HepG2 (cell line): ENCODE measurements at regions not wholly inside any gene's neighbourhood (a gene's known extent, or its start where the extent isn't known, plus 50 kb on each side); places are given as distances from the start of the nearest gene placed in this dataset.

Experiments used
- ARHGAP35 ChIP-seq: sonication (generic); formaldehyde crosslinking; IDR thresholded peaks from 2 replicates; pipeline ENCODE4 v1.9.0; 2022; ENCODE audit warnings: mild to moderate bottlenecking, inconsistent platforms, moderate library complexity, missing genetic modification reagents, borderline replicate concordance
- ARNT2 ChIP-seq: sonication (generic); formaldehyde crosslinking; IDR thresholded peaks from 2 replicates; pipeline ENCODE4 v1.8.0; 2022; ENCODE audit warnings: mild to moderate bottlenecking, low read depth, missing genetic modification reagents, moderate library complexity
- FOXP1 ChIP-seq, 2 experiments: fragments of 450-650 bp in 1 of 2; IDR thresholded peaks; 2 replicates each; pipeline ENCODE4 v1.6.1; 2017 to 2018; ENCODE audit warnings: antibody characterized with exemption in 1 of 2
- HBP1 ChIP-seq: IDR thresholded peaks from 2 replicates; pipeline ENCODE4 v1.6.1; 2016; ENCODE audit warnings: low read depth, control low read depth
- KAT2B ChIP-seq: fragments of 150-350 bp; IDR thresholded peaks from 2 replicates; pipeline ENCODE4 v1.6.1; 2014; ENCODE audit warnings: low read depth, low read length, borderline replicate concordance
- KLF6 ChIP-seq: IDR thresholded peaks from 2 replicates; pipeline ENCODE4 v1.8.0; 2016; ENCODE audit warnings: missing biosample characterization, missing genetic modification reagents
- MIER2 ChIP-seq: IDR thresholded peaks from 2 replicates; pipeline ENCODE4 v1.6.1; 2016; ENCODE audit warnings: missing biosample characterization, missing genetic modification reagents
- MXD1 ChIP-seq: sonication (generic); formaldehyde crosslinking; IDR thresholded peaks from 2 replicates; pipeline ENCODE4 v1.4.0; 2020; ENCODE audit warnings: mild to moderate bottlenecking, missing genetic modification reagents
- PBX3 ChIP-seq: sonication (generic); formaldehyde crosslinking; IDR thresholded peaks from 2 replicates; pipeline ENCODE4 v1.8.1; 2023; ENCODE audit warnings: missing genetic modification reagents, inconsistent platforms, borderline replicate concordance
- PHF20 ChIP-seq: sonication (generic); formaldehyde crosslinking; IDR thresholded peaks from 2 replicates; pipeline ENCODE4 v1.5.0; 2020; ENCODE audit warnings: mild to moderate bottlenecking, missing genetic modification reagents
- PREB ChIP-seq: sonication (generic); formaldehyde crosslinking; IDR thresholded peaks from 2 replicates; pipeline ENCODE4 v1.4.0; 2020; ENCODE audit warnings: missing genetic modification reagents
- RELA ChIP-seq: sonication (generic); formaldehyde crosslinking; IDR thresholded peaks from 2 replicates; pipeline ENCODE4 v1.4.0; 2020; ENCODE audit warnings: missing genetic modification reagents
- SP2 ChIP-seq: sonication (generic); formaldehyde crosslinking; IDR thresholded peaks from 2 replicates; pipeline ENCODE4 v1.5.1; 2020; ENCODE audit warnings: mild to moderate bottlenecking, missing genetic modification reagents
- UBTF ChIP-seq: sonication (generic); formaldehyde crosslinking; IDR thresholded peaks from 2 replicates; pipeline ENCODE4 v1.4.0; 2020; ENCODE audit warnings: mild to moderate bottlenecking, missing genetic modification reagents
- ZKSCAN5 ChIP-seq: sonication (generic); formaldehyde crosslinking; IDR thresholded peaks from 2 replicates; pipeline ENCODE4 v1.5.1; 2020; ENCODE audit warnings: mild to moderate bottlenecking, missing genetic modification reagents
- ZNF101 ChIP-seq: sonication (generic); formaldehyde crosslinking; IDR thresholded peaks from 2 replicates; pipeline ENCODE4 v1.4.0; 2020; ENCODE audit warnings: mild to moderate bottlenecking, low read depth, missing genetic modification reagents, borderline replicate concordance
- ZNF512 ChIP-seq: sonication (generic); formaldehyde crosslinking; IDR thresholded peaks from 2 replicates; pipeline ENCODE4 v1.4.0; 2020; ENCODE audit warnings: mild to moderate bottlenecking, missing genetic modification reagents
- ZNF720 ChIP-seq: sonication (generic); formaldehyde crosslinking; IDR thresholded peaks from 2 replicates; pipeline ENCODE4 v1.4.0; 2020; ENCODE audit warnings: missing genetic modification reagents
- ZNF761 ChIP-seq: sonication (generic); formaldehyde crosslinking; conservative IDR thresholded peaks from 2 replicates; pipeline ENCODE4 v1.4.0; 2020; ENCODE audit warnings: mild to moderate bottlenecking, missing genetic modification reagents
- ZNF878 ChIP-seq: sonication (generic); formaldehyde crosslinking; IDR thresholded peaks from 2 replicates; pipeline ENCODE4 v1.8.1; 2023; ENCODE audit warnings: mild to moderate bottlenecking, missing genetic modification reagents, moderate library complexity
- ZSCAN20 ChIP-seq: sonication (generic); formaldehyde crosslinking; IDR thresholded peaks from 2 replicates; pipeline ENCODE4 v1.4.0; 2020; ENCODE audit warnings: missing genetic modification reagents, mild to moderate bottlenecking, borderline replicate concordance

GRCh38 chr11:129530154-129530895, 154.7 kb downstream of the BARX2 start (continued):
- no peak for TF ChIP-seq KLF6 (CRISPR knock-in tag)
- TF ChIP-seq MXD1 (CRISPR knock-in tag): no peak
- TF ChIP-seq RELA (CRISPR knock-in tag): no peak
- no peak for TF ChIP-seq SP2
- TF ChIP-seq ZNF512 (CRISPR knock-in tag): no peak
- TF ChIP-seq ARHGAP35 (CRISPR knock-in tag): no peak
- no peak for TF ChIP-seq ZNF761 (CRISPR knock-in tag)
- TF ChIP-seq ZNF101 (CRISPR knock-in tag): no peak
- TF ChIP-seq FOXP1 (IDR thresholded peaks at IDR 0.05): no peak
- TF ChIP-seq FOXP1 (CRISPR knock-in tag; IDR thresholded peaks at IDR 0.05): no peak
- TF ChIP-seq PHF20: no peak
- TF ChIP-seq ARNT2 (CRISPR knock-in tag): no peak
- no peak for TF ChIP-seq KAT2B
- TF ChIP-seq PREB (CRISPR knock-in tag): no peak
- peak; percentile 24; the same call in 1 of the 2 replicates for TF ChIP-seq MIER2 (CRISPR knock-in tag)
- no peak for TF ChIP-seq UBTF (CRISPR knock-in tag)
- no peak for TF ChIP-seq ZSCAN20 (CRISPR knock-in tag)
- TF ChIP-seq ZNF878 (CRISPR knock-in tag): no peak
- TF ChIP-seq PBX3 (CRISPR knock-in tag): no peak
- TF ChIP-seq ZNF720: no peak
- TF ChIP-seq HBP1 (CRISPR knock-in tag): no peak
- no peak for TF ChIP-seq ZKSCAN5 (CRISPR knock-in tag)
